GM23338 (cell line): ENCODE measurements at regions not wholly inside any gene's neighbourhood (a gene's known extent, or its start where the extent isn't known, plus 50 kb on each side); places are given as distances from the start of the nearest gene placed in this dataset.

Source experiments
- ATAC-seq: fragments of 200-7000 bp; cut with Tn5 transposase; 3 replicates; pipeline ENCODE4 v1.9.1; 2020
- DNase-seq: peaks from one replicate; pipeline ENCODE4 v3.0.0-alpha.2; 2015; ENCODE audit warnings: low spot score
- H2AFZ ChIP-seq: fragments of 200-600 bp; sonication (generic); 2 replicates; pipeline ENCODE4 v1.8.0; 2016; ENCODE audit warnings: antibody characterized with exemption, mild to moderate bottlenecking, moderate library complexity
- H3F3A ChIP-seq: fragments of 200-600 bp; sonication (generic); replicated peaks from 2 replicates; pipeline ENCODE4 v1.8.0; 2017; ENCODE audit warnings: antibody characterized with exemption, mixed run types, low read depth
- H3K27ac ChIP-seq: fragments of 200-600 bp; sonication (generic); 2 replicates; pipeline ENCODE4 v1.6.1; 2016; ENCODE audit warnings: low read depth
- H3K27me3 ChIP-seq: fragments of 200-600 bp; sonication (generic); 2 replicates; pipeline ENCODE4 v1.8.0; 2016; ENCODE audit warnings: mild to moderate bottlenecking, mixed run types, moderate library complexity; ENCODE audit not compliant: insufficient read depth
- H3K36me3 ChIP-seq: fragments of 200-600 bp; sonication (generic); 2 replicates; pipeline ENCODE4 v1.8.0; 2016; ENCODE audit warnings: mild to moderate bottlenecking; ENCODE audit not compliant: insufficient read depth
- H3K4me1 ChIP-seq: fragments of 200-600 bp; sonication (generic); 2 replicates; pipeline ENCODE4 v1.8.0; 2016; ENCODE audit warnings: mild to moderate bottlenecking, moderate library complexity; ENCODE audit not compliant: insufficient read depth
- H3K4me2 ChIP-seq: fragments of 200-600 bp; sonication (generic); 2 replicates; pipeline ENCODE4 v1.7.1; 2017; ENCODE audit warnings: mixed run types
- H3K4me3 ChIP-seq: fragments of 200-600 bp; sonication (generic); 2 replicates; pipeline ENCODE4 v1.6.1; 2016; ENCODE audit warnings: mixed run types
- H3K79me2 ChIP-seq: fragments of 200-600 bp; sonication (generic); replicated peaks from 2 replicates; pipeline ENCODE4 v1.8.0; 2017; ENCODE audit warnings: mild to moderate bottlenecking; ENCODE audit not compliant: insufficient read depth
- H3K9me2 ChIP-seq: fragments of 200-600 bp; sonication (generic); 2 replicates; pipeline ENCODE4 v1.8.0; 2017; ENCODE audit not compliant: insufficient read depth
- H4K20me1 ChIP-seq: fragments of 200-600 bp; sonication (generic); replicated peaks from 2 replicates; pipeline ENCODE4 v1.8.0; 2017; ENCODE audit warnings: mild to moderate bottlenecking; ENCODE audit not compliant: insufficient read depth
- H3K27ac Mint-ChIP-seq: 2 replicates; pipeline ENCODE4 v1.8.0; 2020; ENCODE audit warnings: inconsistent platforms, mild to moderate bottlenecking, moderate library complexity, mixed read lengths
- H3K27me3 Mint-ChIP-seq: 3 replicates; pipeline ENCODE4 v1.8.0; 2022; ENCODE audit warnings: low read depth, mild to moderate bottlenecking, moderate library complexity, mixed read lengths, inconsistent platforms; ENCODE audit not compliant: insufficient read depth, poor library complexity
- H3K36me3 Mint-ChIP-seq: 3 replicates; pipeline ENCODE4 v1.8.0; 2021; ENCODE audit warnings: low read depth, mild to moderate bottlenecking, inconsistent platforms, moderate library complexity, mixed read lengths
- H3K4me1 Mint-ChIP-seq: 3 replicates; pipeline ENCODE4 v1.8.0; 2020; ENCODE audit warnings: mild to moderate bottlenecking, inconsistent platforms, mixed read lengths
- H3K4me3 Mint-ChIP-seq: 3 replicates; pipeline ENCODE4 v1.8.0; 2021; ENCODE audit warnings: moderate library complexity, mild to moderate bottlenecking, inconsistent platforms, mixed read lengths
- H3K9me3 Mint-ChIP-seq: 3 replicates; pipeline ENCODE4 v1.8.0; 2020; ENCODE audit warnings: moderate library complexity, mild to moderate bottlenecking, inconsistent platforms, mixed read lengths
- TF ChIP-seq, protein P1 (sequence below): IDR thresholded peaks from one replicate; pipeline ENCODE4 v1.6.1; 2018; ENCODE audit warnings: antibody characterized with exemption; ENCODE audit not compliant: unreplicated experiment

DNA sequence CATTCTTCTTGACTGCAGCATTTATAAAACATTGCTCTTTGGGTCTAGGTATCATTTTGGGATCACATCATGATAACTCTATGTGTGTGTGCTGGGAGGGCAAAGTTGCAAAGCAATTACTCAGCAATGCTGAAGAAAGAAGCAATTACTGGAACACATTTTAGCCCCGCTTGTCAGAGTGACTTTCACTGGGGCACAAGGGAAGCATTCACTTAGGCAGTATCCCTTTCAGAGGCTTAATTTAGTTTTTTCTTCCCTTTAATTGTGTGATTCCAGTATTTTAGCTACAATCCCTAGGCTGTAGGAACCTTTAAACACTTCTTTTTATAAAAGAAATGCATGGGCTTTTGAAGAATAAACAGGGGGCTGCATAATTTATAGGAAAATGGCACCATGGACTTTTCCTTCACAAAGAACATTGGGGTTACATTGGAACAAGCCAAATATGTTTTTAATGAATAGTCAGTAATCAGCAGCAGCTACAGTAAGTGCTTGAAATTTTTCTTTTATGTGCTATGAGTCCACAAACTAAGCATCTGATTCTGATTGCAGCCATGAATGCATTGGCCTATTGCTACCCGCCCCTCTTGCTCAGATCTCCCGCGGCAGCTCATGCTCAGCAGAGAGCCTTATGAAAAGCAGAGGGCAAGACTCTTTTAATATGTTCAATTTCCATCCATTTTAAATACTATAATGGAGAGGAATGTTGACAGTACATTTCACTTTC, 51.2 kb upstream of the NXPH1 start:
- TF ChIP-seq, protein P1, sequence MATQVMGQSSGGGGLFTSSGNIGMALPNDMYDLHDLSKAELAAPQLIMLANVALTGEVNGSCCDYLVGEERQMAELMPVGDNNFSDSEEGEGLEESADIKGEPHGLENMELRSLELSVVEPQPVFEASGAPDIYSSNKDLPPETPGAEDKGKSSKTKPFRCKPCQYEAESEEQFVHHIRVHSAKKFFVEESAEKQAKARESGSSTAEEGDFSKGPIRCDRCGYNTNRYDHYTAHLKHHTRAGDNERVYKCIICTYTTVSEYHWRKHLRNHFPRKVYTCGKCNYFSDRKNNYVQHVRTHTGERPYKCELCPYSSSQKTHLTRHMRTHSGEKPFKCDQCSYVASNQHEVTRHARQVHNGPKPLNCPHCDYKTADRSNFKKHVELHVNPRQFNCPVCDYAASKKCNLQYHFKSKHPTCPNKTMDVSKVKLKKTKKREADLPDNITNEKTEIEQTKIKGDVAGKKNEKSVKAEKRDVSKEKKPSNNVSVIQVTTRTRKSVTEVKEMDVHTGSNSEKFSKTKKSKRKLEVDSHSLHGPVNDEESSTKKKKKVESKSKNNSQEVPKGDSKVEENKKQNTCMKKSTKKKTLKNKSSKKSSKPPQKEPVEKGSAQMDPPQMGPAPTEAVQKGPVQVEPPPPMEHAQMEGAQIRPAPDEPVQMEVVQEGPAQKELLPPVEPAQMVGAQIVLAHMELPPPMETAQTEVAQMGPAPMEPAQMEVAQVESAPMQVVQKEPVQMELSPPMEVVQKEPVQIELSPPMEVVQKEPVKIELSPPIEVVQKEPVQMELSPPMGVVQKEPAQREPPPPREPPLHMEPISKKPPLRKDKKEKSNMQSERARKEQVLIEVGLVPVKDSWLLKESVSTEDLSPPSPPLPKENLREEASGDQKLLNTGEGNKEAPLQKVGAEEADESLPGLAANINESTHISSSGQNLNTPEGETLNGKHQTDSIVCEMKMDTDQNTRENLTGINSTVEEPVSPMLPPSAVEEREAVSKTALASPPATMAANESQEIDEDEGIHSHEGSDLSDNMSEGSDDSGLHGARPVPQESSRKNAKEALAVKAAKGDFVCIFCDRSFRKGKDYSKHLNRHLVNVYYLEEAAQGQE: no peak
- Mint-ChIP-seq H3K36me3 (no peaks in the 10 kb centered on the region), H3K4me1 (peaks cover 4% of the 10 kb centered on the region; the same call in 1 of the 3 replicates), H3K4me3 (no peak overlapping the region), H3K27ac (no peak overlapping the region), H3K9me3 (no peaks in the 10 kb centered on the region), H3K27me3 (no peaks in the 10 kb centered on the region)
- Histone ChIP-seq H2AFZ (no peak overlapping the region; the same call in 1 of the 2 replicates), H3K27ac (no peak overlapping the region), H3K9me2 (no peaks in the 10 kb centered on the region), H3K36me3 (no peaks in the 10 kb centered on the region), H3K4me3 (no peak overlapping the region), H4K20me1 (no peaks in the 10 kb centered on the region), H3K79me2 (no peaks in the 10 kb centered on the region), H3K4me2 (no peak overlapping the region), H3K4me1 (peaks cover 22% of the 10 kb centered on the region), H3K27me3 (no peaks in the 10 kb centered on the region), H3F3A (no peaks in the 10 kb centered on the region)
- no peak for DNase-seq
- no peak for ATAC-seq
